ENCODE measurements at regions not wholly inside any gene's neighbourhood (a gene's known extent, or its start where the extent isn't known, plus 50 kb on each side); places are given as distances from the start of the nearest gene placed in this dataset.
A peak's percentile ranks its signal among the peaks of the same experiment; 100 is the strongest.

GRCh38 chr6:170476360-170476759 is 76.7 kb downstream of the PSMB1 start:
- no peak overlapping the region for H3K4me2 ChIP-seq (replicated peaks; ENCODE audit: low read depth, low read length, poor library complexity, severe bottlenecking)
- H3K27me3 ChIP-seq (replicated peaks in 1 of 4; ENCODE audit: control extremely low read depth in 1 of 4, control insufficient read depth in 3 of 4, insufficient read depth in 4 of 4, low read length in 3 of 4): peaks cover 0 to 5% (median 0%) of the 10 kb centered on the region in 4 experiments
- no peaks in the 10 kb centered on the region for H3K9me3 Mint-ChIP-seq (ENCODE audit: insufficient read depth)
- ChIA-PET CTCF (no interaction called here), POLR2A (no interaction called here)
- H3K27ac ChIP-seq (ENCODE audit: low read length in 2 of 2): no peak overlapping the region
- no peak overlapping the region for H2AFZ ChIP-seq (ENCODE audit: insufficient read depth, low read depth, low read length, poor library complexity, severe bottlenecking)
- H3K9ac ChIP-seq (ENCODE audit: low read length): no peak overlapping the region
- no peaks in the 10 kb centered on the region for H3K79me2 ChIP-seq (ENCODE audit: control insufficient read depth, insufficient read depth, low read length)
- H3K4me3 Mint-ChIP-seq: no peak overlapping the region
- H3K27ac Mint-ChIP-seq: no peak overlapping the region
- peak; percentile 10 for DNase-seq
- no peaks in the 10 kb centered on the region for H4K20me1 ChIP-seq (ENCODE audit: control insufficient read depth, insufficient read depth, low read length, poor library complexity, severe bottlenecking)
- H3K4me3 ChIP-seq (ENCODE audit: control extremely low read depth in 1 of 5, extremely low read depth in 1 of 5, insufficient read depth in 1 of 5, low read depth in 2 of 5, low read length in 4 of 5): no peak overlapping the region
- no peaks in the 10 kb centered on the region for H3K9me3 ChIP-seq (ENCODE audit: control extremely low read depth in 1 of 3, control insufficient read depth in 2 of 3, insufficient read depth in 1 of 3, low read length in 2 of 3)
- intact Hi-C loops (cut with micrococcal nuclease): no loop called here
- no CpG with 5 or more reads among the region's 6 CpGs for WGBS (ENCODE audit: insufficient coverage)
- no peak for ATAC-seq (ENCODE audit: low read depth)
- H3K36me3 ChIP-seq (replicated peaks in 1 of 2; ENCODE audit: control extremely low read depth in 1 of 2, control insufficient read depth in 1 of 2, extremely low read depth in 1 of 2, insufficient read depth in 2 of 2, low read length in 1 of 2): no peaks in the 10 kb centered on the region
- H3K27me3 Mint-ChIP-seq: peaks cover 5% of the 10 kb centered on the region
- TF ChIP-seq EZH2 (IDR thresholded peaks at IDR 0.05; ENCODE audit: borderline replicate concordance, insufficient read depth, low read depth, low read length, poor library complexity, severe bottlenecking): no peak
- no peak for TF ChIP-seq CTCF (IDR thresholded peaks at IDR 0.05)
- H3K4me1 ChIP-seq (ENCODE audit: control insufficient read depth in 2 of 2, insufficient read depth in 2 of 2, low read length in 2 of 2): no peaks in the 10 kb centered on the region
- no peaks in the 10 kb centered on the region for H3K4me1 Mint-ChIP-seq

- 100% methylated on average over 1 of the region's 3 CpGs for WGBS (ENCODE audit: insufficient coverage)
- H2AFZ ChIP-seq (ENCODE audit: insufficient read depth, low read depth, low read length, poor library complexity, severe bottlenecking): no peak overlapping the region
- H4K20me1 ChIP-seq (ENCODE audit: control insufficient read depth, insufficient read depth, low read length, poor library complexity, severe bottlenecking): no peaks in the 10 kb centered on the region
- Mint-ChIP-seq H3K27me3 (peaks cover 5% of the 10 kb centered on the region), H3K4me3 (no peak overlapping the region), H3K9me3 (ENCODE audit: insufficient read depth) (no peaks in the 10 kb centered on the region), H3K27ac (no peak overlapping the region), H3K4me1 (no peaks in the 10 kb centered on the region)
- no peak overlapping the region for H3K4me2 ChIP-seq (replicated peaks; ENCODE audit: low read depth, low read length, poor library complexity, severe bottlenecking)
- H3K36me3 ChIP-seq (replicated peaks in 1 of 2; ENCODE audit: control extremely low read depth in 1 of 2, control insufficient read depth in 1 of 2, extremely low read depth in 1 of 2, insufficient read depth in 2 of 2, low read length in 1 of 2): no peaks in the 10 kb centered on the region
- no peak overlapping the region for H3K27ac ChIP-seq (ENCODE audit: low read length in 2 of 2)
- H3K9me3 ChIP-seq (ENCODE audit: control extremely low read depth in 1 of 3, control insufficient read depth in 2 of 3, insufficient read depth in 1 of 3, low read length in 2 of 3): no peaks in the 10 kb centered on the region
- H3K79me2 ChIP-seq (ENCODE audit: control insufficient read depth, insufficient read depth, low read length): no peaks in the 10 kb centered on the region
- no peak for TF ChIP-seq CTCF (IDR thresholded peaks at IDR 0.05)
- TF ChIP-seq EZH2 (IDR thresholded peaks at IDR 0.05; ENCODE audit: borderline replicate concordance, insufficient read depth, low read depth, low read length, poor library complexity, severe bottlenecking): no peak
- ATAC-seq (ENCODE audit: low read depth) (no peak), DNase-seq (no peak)
- peaks cover 0 to 5% (median 0%) of the 10 kb centered on the region in 4 experiments for H3K27me3 ChIP-seq (replicated peaks in 1 of 4; ENCODE audit: control extremely low read depth in 1 of 4, control insufficient read depth in 3 of 4, insufficient read depth in 4 of 4, low read length in 3 of 4)
- H3K4me3 ChIP-seq (ENCODE audit: control extremely low read depth in 1 of 5, extremely low read depth in 1 of 5, insufficient read depth in 1 of 5, low read depth in 2 of 5, low read length in 4 of 5): no peak overlapping the region
- ChIA-PET POLR2A (no interaction called here), CTCF (no interaction called here)
- no peak overlapping the region for H3K9ac ChIP-seq (ENCODE audit: low read length)
- intact Hi-C loops (cut with micrococcal nuclease): no loop called here
- no peaks in the 10 kb centered on the region for H3K4me1 ChIP-seq (ENCODE audit: control insufficient read depth in 2 of 2, insufficient read depth in 2 of 2, low read length in 2 of 2)
These were observed 78.0 kb downstream of the PSMB1 start for GRCh38 chr6:170475118-170475517.

Measured in B cell (primary cell).